Karpas-422 (cell line): ENCODE measurements at regions not wholly inside any gene's neighbourhood (a gene's known extent, or its start where the extent isn't known, plus 50 kb on each side); places are given as distances from the start of the nearest gene placed in this dataset.

ENCODE experiments used
- DNase-seq: peaks from one replicate; pipeline ENCODE4 v3.0.0-alpha.2; 2015
- H2AFZ ChIP-seq: fragments of 200-600 bp; sonication (generic); 2 replicates; pipeline ENCODE4 v1.6.1; 2014; ENCODE audit warnings: antibody characterized with exemption, low read length, mixed read lengths
- H3K27ac ChIP-seq: fragments of 200-600 bp; sonication (generic); 2 replicates; pipeline ENCODE4 v1.5.1; 2014; ENCODE audit warnings: mild to moderate bottlenecking, low read length, moderate library complexity
- H3K27me3 ChIP-seq: fragments of 200-600 bp; sonication (generic); 2 replicates; pipeline ENCODE4 v1.6.1; 2014; ENCODE audit warnings: low read length, mixed read lengths
- H3K36me3 ChIP-seq: fragments of 200-600 bp; sonication (generic); 2 replicates; pipeline ENCODE4 v1.6.1; 2014; ENCODE audit warnings: low read length, mixed read lengths; ENCODE audit not compliant: insufficient read depth
- H3K4me1 ChIP-seq: fragments of 200-600 bp; sonication (generic); 2 replicates; pipeline ENCODE4 v1.6.1; 2014; ENCODE audit warnings: mild to moderate bottlenecking, low read length, mixed read lengths
- H3K4me2 ChIP-seq: fragments of 200-600 bp; sonication (generic); 2 replicates; pipeline ENCODE4 v1.6.1; 2014; ENCODE audit warnings: low read length, low read depth, mild to moderate bottlenecking; ENCODE audit not compliant: poor library complexity, severe bottlenecking
- H3K4me3 ChIP-seq: fragments of 200-600 bp; sonication (generic); 2 replicates; pipeline ENCODE4 v1.5.1; 2014; ENCODE audit warnings: mild to moderate bottlenecking, antibody characterized with exemption, low read length, mixed read lengths
- H3K79me2 ChIP-seq: fragments of 200-600 bp; sonication (generic); 2 replicates; pipeline ENCODE4 v1.6.1; 2014; ENCODE audit warnings: mild to moderate bottlenecking, low read length, mixed read lengths
- H3K9ac ChIP-seq: fragments of 200-600 bp; sonication (generic); 2 replicates; pipeline ENCODE4 v1.6.0; 2014; ENCODE audit warnings: low read length
- H3K9me2 ChIP-seq: fragments of 200-600 bp; sonication (generic), shearing (Covaris generic); replicated peaks from 2 replicates; pipeline ENCODE4 v1.6.0; 2014; ENCODE audit warnings: mild to moderate bottlenecking, low read length, moderate library complexity; ENCODE audit not compliant: insufficient read depth
- H3K9me3 ChIP-seq: fragments of 300-700, 200-600 bp; sonication (generic); 2 replicates; pipeline ENCODE4 v1.6.1; 2014; ENCODE audit warnings: low read length, mixed read lengths
- H4K20me1 ChIP-seq: fragments of 200-600 bp; sonication (generic); 2 replicates; pipeline ENCODE4 v1.6.1; 2014; ENCODE audit warnings: mild to moderate bottlenecking, antibody characterized with exemption, low read length, low read depth; ENCODE audit not compliant: insufficient read depth

GRCh38 chr4:22216278-22216677 lies 267.7 kb upstream of the KCNIP4 start:
- Histone ChIP-seq H3K9ac (no peak overlapping the region), H4K20me1 (no peaks in the 10 kb centered on the region), H3K27me3 (no peaks in the 10 kb centered on the region), H3K9me3 (peaks cover 7% of the 10 kb centered on the region; the same call in 1 of the 2 replicates), H3K4me2 (no peak overlapping the region), H3K4me1 (no peaks in the 10 kb centered on the region), H3K27ac (no peak overlapping the region), H3K9me2 (no peaks in the 10 kb centered on the region), H3K4me3 (no peak overlapping the region), H2AFZ (no peak overlapping the region), H3K79me2 (no peaks in the 10 kb centered on the region), H3K36me3 (no peaks in the 10 kb centered on the region)
- no peak for DNase-seq

- Histone ChIP-seq H3K27me3 (no peaks in the 10 kb centered on the region), H3K4me3 (no peak overlapping the region), H3K4me2 (no peak overlapping the region), H3K79me2 (no peaks in the 10 kb centered on the region), H3K9ac (no peak overlapping the region), H4K20me1 (no peaks in the 10 kb centered on the region), H3K27ac (no peak overlapping the region), H3K36me3 (no peaks in the 10 kb centered on the region), H3K9me3 (peaks cover 14% of the 10 kb centered on the region; the same call in 1 of the 2 replicates), H3K9me2 (no peaks in the 10 kb centered on the region), H2AFZ (no peak overlapping the region), H3K4me1 (no peaks in the 10 kb centered on the region)
- no peak for DNase-seq
Observed at GRCh38 chr4:22215084-22215483, 266.5 kb upstream of the KCNIP4 start.

GRCh38 chr4:22203711-22204011 lies 255.1 kb upstream of the KCNIP4 start:
- H3K9ac ChIP-seq = no peak overlapping the region

GRCh38 chr4:22202975-22203710 lies 254.6 kb upstream of the KCNIP4 start:
- no peak for DNase-seq
- Histone ChIP-seq H3K27ac (no peak overlapping the region), H3K36me3 (no peaks in the 10 kb centered on the region), H2AFZ (no peak overlapping the region), H3K9ac (no peak overlapping the region), H3K79me2 (no peaks in the 10 kb centered on the region), H3K4me3 (no peak overlapping the region), H4K20me1 (no peaks in the 10 kb centered on the region), H3K4me1 (no peaks in the 10 kb centered on the region), H3K27me3 (no peaks in the 10 kb centered on the region), H3K9me3 (peaks cover 18% of the 10 kb centered on the region), H3K9me2 (no peaks in the 10 kb centered on the region), H3K4me2 (no peak overlapping the region)

More at GRCh38 chr4:22203711-22204011, 255.1 kb upstream of the KCNIP4 start:
- Histone ChIP-seq H3K4me2 (no peak overlapping the region), H3K4me1 (no peaks in the 10 kb centered on the region), H3K27ac (no peak overlapping the region), H3K4me3 (no peak overlapping the region), H3K27me3 (no peaks in the 10 kb centered on the region), H3K9me2 (no peaks in the 10 kb centered on the region), H3K9me3 (peaks cover 18% of the 10 kb centered on the region), H2AFZ (no peak overlapping the region), H3K36me3 (no peaks in the 10 kb centered on the region), H3K79me2 (no peaks in the 10 kb centered on the region), H4K20me1 (no peaks in the 10 kb centered on the region)
- DNase-seq = no peak

GRCh38 chr4:22202246-22202974 lies 253.8 kb upstream of the KCNIP4 start:
- no peaks in the 10 kb centered on the region for H3K4me1 ChIP-seq
- no peaks in the 10 kb centered on the region for H3K79me2 ChIP-seq
- no peaks in the 10 kb centered on the region for H3K36me3 ChIP-seq
- H3K27me3 ChIP-seq = no peaks in the 10 kb centered on the region
- H3K4me3 ChIP-seq = no peak overlapping the region
- peaks cover 18% of the 10 kb centered on the region for H3K9me3 ChIP-seq
- DNase-seq = no peak
- no peak overlapping the region for H2AFZ ChIP-seq
- H3K9me2 ChIP-seq = no peaks in the 10 kb centered on the region
- H4K20me1 ChIP-seq = no peaks in the 10 kb centered on the region
- H3K27ac ChIP-seq = no peak overlapping the region
- H3K9ac ChIP-seq = no peak overlapping the region
- H3K4me2 ChIP-seq = no peak overlapping the region

GRCh38 chr4:22201256-22201655 lies 252.7 kb upstream of the KCNIP4 start:
- no peaks in the 10 kb centered on the region for H4K20me1 ChIP-seq
- DNase-seq = no peak
- H3K9ac ChIP-seq = no peak overlapping the region
- no peak overlapping the region for H3K4me2 ChIP-seq
- no peaks in the 10 kb centered on the region for H3K36me3 ChIP-seq
- H3K27me3 ChIP-seq = no peaks in the 10 kb centered on the region
- H3K4me3 ChIP-seq = no peak overlapping the region
- no peaks in the 10 kb centered on the region for H3K79me2 ChIP-seq
- H3K4me1 ChIP-seq = no peaks in the 10 kb centered on the region
- H3K9me2 ChIP-seq = no peaks in the 10 kb centered on the region
- peaks cover 21% of the 10 kb centered on the region for H3K9me3 ChIP-seq
- H2AFZ ChIP-seq = no peak overlapping the region
- no peak overlapping the region for H3K27ac ChIP-seq

GRCh38 chr4:22196551-22196950 lies 248.0 kb upstream of the KCNIP4 start:
- H3K9me3 ChIP-seq = peaks cover 15% of the 10 kb centered on the region; the same call in 1 of the 2 replicates
- H3K27ac ChIP-seq = no peak overlapping the region
- H3K9me2 ChIP-seq = no peaks in the 10 kb centered on the region
- H2AFZ ChIP-seq = no peak overlapping the region
- H3K4me2 ChIP-seq = no peak overlapping the region
- H3K79me2 ChIP-seq = no peaks in the 10 kb centered on the region
- no peak for DNase-seq
- no peaks in the 10 kb centered on the region for H3K27me3 ChIP-seq
- H3K4me1 ChIP-seq = no peaks in the 10 kb centered on the region
- no peaks in the 10 kb centered on the region for H3K36me3 ChIP-seq
- H4K20me1 ChIP-seq = no peaks in the 10 kb centered on the region
- H3K9ac ChIP-seq = no peak overlapping the region
- no peak overlapping the region for H3K4me3 ChIP-seq

- Histone ChIP-seq H3K9me3 (peaks cover 3% of the 10 kb centered on the region; the same call in 1 of the 2 replicates), H3K79me2 (no peaks in the 10 kb centered on the region), H3K27ac (no peak overlapping the region), H4K20me1 (no peaks in the 10 kb centered on the region), H3K36me3 (no peaks in the 10 kb centered on the region), H2AFZ (no peak overlapping the region), H3K9ac (no peak overlapping the region), H3K4me3 (no peak overlapping the region), H3K27me3 (no peaks in the 10 kb centered on the region), H3K4me2 (no peak overlapping the region), H3K4me1 (no peaks in the 10 kb centered on the region), H3K9me2 (no peaks in the 10 kb centered on the region)
- no peak for DNase-seq
Observed at GRCh38 chr4:22192084-22192511, 243.5 kb upstream of the KCNIP4 start.
